Progenitor cell of endocrine pancreas (in vitro differentiated cells): ENCODE measurements at regions not wholly inside any gene's neighbourhood (a gene's known extent, or its start where the extent isn't known, plus 50 kb on each side); places are given as distances from the start of the nearest gene placed in this dataset.

Experiments used
- DNase-seq: peaks from one replicate; pipeline ENCODE4 v3.0.0; 2021; ENCODE audit warnings: low spot score; ENCODE audit not compliant: unreplicated experiment
- H3K27ac Mint-ChIP-seq: 2 replicates; pipeline ENCODE4 v1.8.0; 2021; ENCODE audit warnings: mild to moderate bottlenecking, moderate library complexity, mixed read lengths
- H3K27me3 Mint-ChIP-seq: 2 replicates; pipeline ENCODE4 v1.8.0; 2021; ENCODE audit warnings: mixed read lengths
- H3K36me3 Mint-ChIP-seq: 2 replicates; pipeline ENCODE4 v1.8.0; 2022; ENCODE audit warnings: mixed read lengths; ENCODE audit not compliant: insufficient read depth
- H3K4me1 Mint-ChIP-seq: 2 replicates; pipeline ENCODE4 v1.8.0; 2021; ENCODE audit warnings: low read depth, mixed read lengths
- H3K4me3 Mint-ChIP-seq: 2 replicates; pipeline ENCODE4 v1.8.0; 2021; ENCODE audit warnings: low read depth, mild to moderate bottlenecking, moderate library complexity, mixed read lengths
- H3K9me3 Mint-ChIP-seq: 2 replicates; pipeline ENCODE4 v1.8.0; 2021; ENCODE audit warnings: low read depth, mixed read lengths
- CTCF ChIP-seq: fragments of 200-600 bp; sonication (generic); IDR thresholded peaks from one replicate; pipeline ENCODE4 v1.5.0; 2021; ENCODE audit warnings: antibody characterized with exemption, mild to moderate bottlenecking; ENCODE audit not compliant: unreplicated experiment

GRCh38 chr1:102103646-102104045 lies 106.9 kb upstream of the OLFM3 start:
- Mint-ChIP-seq H3K27ac (no peak overlapping the region), H3K9me3 (peaks cover 2% of the 10 kb centered on the region), H3K4me3 (no peak overlapping the region), H3K36me3 (no peaks in the 10 kb centered on the region), H3K27me3 (no peaks in the 10 kb centered on the region), H3K4me1 (peaks cover 29% of the 10 kb centered on the region)
- no peak for DNase-seq
- TF ChIP-seq CTCF, result no peak

GRCh38 chr1:102102276-102102780 lies 105.6 kb upstream of the OLFM3 start:
- Mint-ChIP-seq H3K36me3 (no peaks in the 10 kb centered on the region), H3K9me3 (peaks cover under 1% of the 10 kb centered on the region), H3K4me3 (no peak overlapping the region), H3K27ac (no peak overlapping the region), H3K4me1 (peaks cover 31% of the 10 kb centered on the region), H3K27me3 (peaks cover 3% of the 10 kb centered on the region)
- TF ChIP-seq CTCF, result no peak
- no peak for DNase-seq

GRCh38 chr1:102100666-102101065 lies 103.9 kb upstream of the OLFM3 start:
- Mint-ChIP-seq H3K27me3 (peaks cover 3% of the 10 kb centered on the region), H3K4me1 (peaks cover 19% of the 10 kb centered on the region), H3K27ac (no peak overlapping the region), H3K9me3 (no peaks in the 10 kb centered on the region), H3K4me3 (no peak overlapping the region), H3K36me3 (no peaks in the 10 kb centered on the region)
- no peak for DNase-seq
- no peak for TF ChIP-seq CTCF

- Mint-ChIP-seq H3K27ac (no peak overlapping the region), H3K9me3 (no peaks in the 10 kb centered on the region), H3K36me3 (no peaks in the 10 kb centered on the region), H3K4me1 (peaks cover 14% of the 10 kb centered on the region), H3K4me3 (no peak overlapping the region), H3K27me3 (peaks cover 3% of the 10 kb centered on the region)
- no peak for DNase-seq
- no peak for TF ChIP-seq CTCF
Observed at GRCh38 chr1:102099916-102100315, 103.2 kb upstream of the OLFM3 start.

- no peak for TF ChIP-seq CTCF
- no peak overlapping the region for H3K4me3 Mint-ChIP-seq
- DNase-seq, result no peak
- no peaks in the 10 kb centered on the region for H3K36me3 Mint-ChIP-seq
- H3K4me1 Mint-ChIP-seq, result peaks cover 8% of the 10 kb centered on the region
- no peaks in the 10 kb centered on the region for H3K9me3 Mint-ChIP-seq
- peaks cover 3% of the 10 kb centered on the region for H3K27me3 Mint-ChIP-seq
- H3K27ac Mint-ChIP-seq, result no peak overlapping the region
Observed at GRCh38 chr1:102098536-102098935, 101.8 kb upstream of the OLFM3 start.
